Colonic mucosa (tissue), 4 donors: ENCODE measurements at regions not wholly inside any gene's neighbourhood (a gene's known extent, or its start where the extent isn't known, plus 50 kb on each side); places are given as distances from the start of the nearest gene placed in this dataset.
"Not testable (repeated sequence)": the region's sequence is repeated elsewhere in the genome, so short reads cannot be mapped to it uniquely, and the experiment has no call there.

Experiments
- DNase-seq: peaks from one replicate; pipeline ENCODE4 v3.0.0-alpha.2; 2020
- H3K27ac ChIP-seq: fragments of 200-600 bp; one replicate; pipeline ENCODE4 v1.8.0; 2021
- H3K27me3 ChIP-seq: fragments of 200-600 bp; one replicate; pipeline ENCODE4 v1.8.0; 2021
- H3K36me3 ChIP-seq: fragments of 200-600 bp; one replicate; pipeline ENCODE4 v1.8.0; 2021
- H3K4me1 ChIP-seq: fragments of 200-600 bp; one replicate; pipeline ENCODE4 v1.8.0; 2021; ENCODE audit warnings: mild to moderate bottlenecking
- H3K4me3 ChIP-seq: fragments of 200-600 bp; one replicate; pipeline ENCODE4 v1.8.0; 2021
- H3K9ac ChIP-seq, 2 donors: one replicate each; pipeline ENCODE4 v1.7.0; 2013; ENCODE audit warnings: control low read depth in 2 of 2, low read depth in 2 of 2, low read length in 2 of 2
- H3K9me3 ChIP-seq: fragments of 200-600 bp; one replicate; pipeline ENCODE4 v1.8.0; 2021
- CTCF ChIP-seq: fragments of 200-600 bp; IDR thresholded peaks from one replicate; pipeline ENCODE4 v1.8.0; 2022; ENCODE audit warnings: antibody characterized with exemption, mild to moderate bottlenecking
- intact Hi-C: fragments of 100-400 bp; cut with DNase I; formaldehyde crosslinking; loops from one replicate; pipeline ENCODE4 v1.14.1; 2022
- donor health status: healthy.
- donor health status: DM: no; HTN: no; CAD: no.
- donor health status: DM: no; HTN: no; CAD: no.

- no peaks in the 10 kb centered on the region for H3K4me1 ChIP-seq
- DNase-seq: no peak
- H3K27me3 ChIP-seq: no peaks in the 10 kb centered on the region
- intact Hi-C loops: no loop called here
- no peak overlapping the region for H3K27ac ChIP-seq
- no peaks in the 10 kb centered on the region for H3K9me3 ChIP-seq
- no peak overlapping the region for H3K4me3 ChIP-seq
- H3K9ac ChIP-seq: no peak overlapping the region
- no peaks in the 10 kb centered on the region for H3K36me3 ChIP-seq
- TF ChIP-seq CTCF: no peak
Measured at GRCh38 chr7:84855758-84856157, 331.1 kb downstream of the SEMA3D start.

- H3K27ac ChIP-seq, H3K4me1 ChIP-seq, H3K27me3 ChIP-seq, H3K36me3 ChIP-seq, H3K4me3 ChIP-seq, DNase-seq, H3K9me3 ChIP-seq, H3K9ac ChIP-seq, intact Hi-C loops: not testable (repeated sequence)
Measured at GRCh38 chr7:84848974-84849372, 337.9 kb downstream of the SEMA3D start.

GRCh38 chr7:84848219-84848973 is 338.5 kb downstream of the SEMA3D start:
- TF ChIP-seq CTCF: no peak
- Histone ChIP-seq H3K9ac (no peak overlapping the region), H3K27ac (no peak overlapping the region), H3K9me3 (no peaks in the 10 kb centered on the region), H3K4me1 (no peaks in the 10 kb centered on the region), H3K36me3 (no peaks in the 10 kb centered on the region), H3K27me3 (no peaks in the 10 kb centered on the region), H3K4me3 (no peak overlapping the region)
- intact Hi-C loops: no loop called here
- DNase-seq: no peak

GRCh38 chr7:84847790-84848189 is 339.1 kb downstream of the SEMA3D start:
- intact Hi-C loops: no loop called here
- no peak overlapping the region for H3K4me3 ChIP-seq
- no peaks in the 10 kb centered on the region for H3K4me1 ChIP-seq
- H3K27ac ChIP-seq: no peak overlapping the region
- H3K27me3 ChIP-seq: no peaks in the 10 kb centered on the region
- no peak for DNase-seq
- no peaks in the 10 kb centered on the region for H3K36me3 ChIP-seq
- H3K9ac ChIP-seq: no peak overlapping the region
- H3K9me3 ChIP-seq: no peaks in the 10 kb centered on the region
- TF ChIP-seq CTCF: no peak

- intact Hi-C loops: no loop called here
- TF ChIP-seq CTCF: no peak
- DNase-seq: no peak
Measured at GRCh38 chr7:84847038-84847437, 339.8 kb downstream of the SEMA3D start.

GRCh38 chr7:84845971-84846370 is 340.9 kb downstream of the SEMA3D start:
- Histone ChIP-seq H3K9ac (no peak overlapping the region), H3K36me3 (no peaks in the 10 kb centered on the region), H3K4me1 (no peaks in the 10 kb centered on the region), H3K27ac (no peak overlapping the region), H3K9me3 (no peaks in the 10 kb centered on the region), H3K27me3 (no peaks in the 10 kb centered on the region), H3K4me3 (no peak overlapping the region)
- intact Hi-C loops: no loop called here
- TF ChIP-seq CTCF: no peak
- DNase-seq: no peak

More at GRCh38 chr7:84847038-84847437, 339.8 kb downstream of the SEMA3D start:
- no peaks in the 10 kb centered on the region for H3K9me3 ChIP-seq
- no peak overlapping the region for H3K27ac ChIP-seq
- no peak overlapping the region for H3K9ac ChIP-seq
- H3K27me3 ChIP-seq: no peaks in the 10 kb centered on the region
- H3K36me3 ChIP-seq: no peaks in the 10 kb centered on the region
- no peak overlapping the region for H3K4me3 ChIP-seq
- no peaks in the 10 kb centered on the region for H3K4me1 ChIP-seq
